MV-4-11 (cell line): ENCODE measurements at regions not wholly inside any gene's neighbourhood (a gene's known extent, or its start where the extent isn't known, plus 50 kb on each side); places are given as distances from the start of the nearest gene placed in this dataset.
"Not testable (repeated sequence)": the region's sequence is repeated elsewhere in the genome, so short reads cannot be mapped to it uniquely, and the experiment has no call there.

ENCODE experiments used
- DNase-seq: peaks from one replicate; lab custom pipeline; 2025; lab: John Stamatoyannopoulos, UW

GRCh38 chrX:13420545-13421183 is 100.8 kb upstream of the ATXN3L start:
- no peak for DNase-seq

GRCh38 chrX:13419918-13420317 is 100.1 kb upstream of the ATXN3L start:
- DNase-seq: no peak

- DNase-seq: no peak
These were observed 99.4 kb upstream of the ATXN3L start for GRCh38 chrX:13419276-13419675.

GRCh38 chrX:13418126-13419097 is 98.6 kb upstream of the ATXN3L start:
- no peak for DNase-seq

GRCh38 chrX:13415509-13415908 is 95.7 kb upstream of the ATXN3L start:
- DNase-seq: no peak

GRCh38 chrX:13414006-13414647 is 94.3 kb upstream of the ATXN3L start:
- no peak for DNase-seq

- no peak for DNase-seq
These were observed 92.4 kb upstream of the ATXN3L start for GRCh38 chrX:13412208-13412600.

- no peak for DNase-seq
These were observed 91.8 kb upstream of the ATXN3L start for GRCh38 chrX:13411496-13412207.

- DNase-seq: not testable (repeated sequence)
These were observed 88.7 kb upstream of the ATXN3L start for GRCh38 chrX:13408599-13408998.

- DNase-seq: not testable (repeated sequence)
These were observed 84.9 kb upstream of the ATXN3L start for GRCh38 chrX:13404777-13405176.

GRCh38 chrX:13404364-13404763 is 84.5 kb upstream of the ATXN3L start:
- no peak for DNase-seq

- no peak for DNase-seq
These were observed 81.9 kb upstream of the ATXN3L start for GRCh38 chrX:13401724-13402123.

GRCh38 chrX:13398839-13399238 is 79.0 kb upstream of the ATXN3L start:
- DNase-seq: no peak

GRCh38 chrX:13397878-13398818 is 78.3 kb upstream of the ATXN3L start:
- no peak for DNase-seq

GRCh38 chrX:13396924-13397323 is 77.1 kb upstream of the ATXN3L start:
- no peak for DNase-seq

GRCh38 chrX:13389501-13389900 is 69.6 kb upstream of the ATXN3L start:
- DNase-seq: no peak

GRCh38 chrX:13387666-13388494 is 68.0 kb upstream of the ATXN3L start:
- peak; percentile 93 for DNase-seq

- DNase-seq: no peak
These were observed 66.8 kb upstream of the ATXN3L start for GRCh38 chrX:13386636-13387035.

- DNase-seq: no peak
These were observed 66.2 kb upstream of the ATXN3L start for GRCh38 chrX:13386092-13386491.

GRCh38 chrX:13383907-13384306 is 64.1 kb upstream of the ATXN3L start:
- peak; percentile 8 for DNase-seq
